ENCODE measurements at regions not wholly inside any gene's neighbourhood (a gene's known extent, or its start where the extent isn't known, plus 50 kb on each side); places are given as distances from the start of the nearest gene placed in this dataset.

- no peak for TF ChIP-seq CTCF (IDR thresholded peaks at IDR 0.05; ENCODE audit: insufficient read depth, low read depth, low read length)
- Histone ChIP-seq H3K36me3 (ENCODE audit: control insufficient read depth, insufficient read depth, low read length) (no peaks in the 10 kb centered on the region), H3K27me3 (ENCODE audit: control insufficient read depth, insufficient read depth, low read length) (no peaks in the 10 kb centered on the region), H3K4me3 (ENCODE audit: low read depth, low read length) (no peak overlapping the region)
- no peak for DNase-seq (ENCODE audit: low read depth)
- ChIA-PET POLR2A (no interaction called here), CTCF (no interaction called here)
Measured at GRCh38 chr13:67635754-67636153, 405.6 kb upstream of the PCDH9 start.

- no peak overlapping the region for H3K4me3 ChIP-seq (ENCODE audit: low read depth, low read length)
- ChIA-PET CTCF (no interaction called here), POLR2A (no interaction called here)
- no peak for DNase-seq (ENCODE audit: low read depth)
- no peak for TF ChIP-seq CTCF (IDR thresholded peaks at IDR 0.05; ENCODE audit: insufficient read depth, low read depth, low read length)
- no peaks in the 10 kb centered on the region for H3K36me3 ChIP-seq (ENCODE audit: control insufficient read depth, insufficient read depth, low read length)
- H3K27me3 ChIP-seq (ENCODE audit: control insufficient read depth, insufficient read depth, low read length), result no peaks in the 10 kb centered on the region
Measured at GRCh38 chr13:67632590-67632989, 402.5 kb upstream of the PCDH9 start.

GRCh38 chr13:67630640-67631039, 400.5 kb upstream of the PCDH9 start:
- ChIA-PET POLR2A (no interaction called here), CTCF (no interaction called here)
- no peak for TF ChIP-seq CTCF (IDR thresholded peaks at IDR 0.05; ENCODE audit: insufficient read depth, low read depth, low read length)

GRCh38 chr13:67623630-67624029, 393.5 kb upstream of the PCDH9 start:
- Histone ChIP-seq H3K4me3 (ENCODE audit: low read depth, low read length) (no peak overlapping the region), H3K36me3 (ENCODE audit: control insufficient read depth, insufficient read depth, low read length) (no peaks in the 10 kb centered on the region), H3K27me3 (ENCODE audit: control insufficient read depth, insufficient read depth, low read length) (no peaks in the 10 kb centered on the region)
- ChIA-PET POLR2A (no interaction called here), CTCF (no interaction called here)
- no peak for TF ChIP-seq CTCF (IDR thresholded peaks at IDR 0.05; ENCODE audit: insufficient read depth, low read depth, low read length)
- DNase-seq (ENCODE audit: low read depth), result no peak

More at GRCh38 chr13:67630640-67631039, 400.5 kb upstream of the PCDH9 start:
- no peaks in the 10 kb centered on the region for H3K27me3 ChIP-seq (ENCODE audit: control insufficient read depth, insufficient read depth, low read length)
- no peaks in the 10 kb centered on the region for H3K36me3 ChIP-seq (ENCODE audit: control insufficient read depth, insufficient read depth, low read length)
- no peak overlapping the region for H3K4me3 ChIP-seq (ENCODE audit: low read depth, low read length)
- no peak for DNase-seq (ENCODE audit: low read depth)

- POLR2A ChIA-PET, result no interaction called here
- DNase-seq (ENCODE audit: low read depth), result no peak
- no peaks in the 10 kb centered on the region for H3K27me3 ChIP-seq (ENCODE audit: control insufficient read depth, insufficient read depth, low read length)
- no peak for TF ChIP-seq CTCF (IDR thresholded peaks at IDR 0.05; ENCODE audit: insufficient read depth, low read depth, low read length)
- CTCF ChIA-PET, result no interaction called here
- no peak overlapping the region for H3K4me3 ChIP-seq (ENCODE audit: low read depth, low read length)
- no peaks in the 10 kb centered on the region for H3K36me3 ChIP-seq (ENCODE audit: control insufficient read depth, insufficient read depth, low read length)
Measured at GRCh38 chr13:67620665-67621064, 390.5 kb upstream of the PCDH9 start.

Data from BJ (cell line).